PC-3 (cell line): ENCODE measurements at regions not wholly inside any gene's neighbourhood (a gene's known extent, or its start where the extent isn't known, plus 50 kb on each side); places are given as distances from the start of the nearest gene placed in this dataset.

ENCODE experiments used
- EZH2 ChIP-seq: fragments of 300-600 bp; sonication (generic); IDR thresholded peaks from one replicate; pipeline ENCODE4 v1.6.1; 2017; ENCODE audit warnings: antibody characterized with exemption, mild to moderate bottlenecking, low read length; ENCODE audit not compliant: unreplicated experiment
- TF ChIP-seq, protein P1 (sequence below): fragments of 300-600 bp; sonication (generic); conservative IDR thresholded peaks from 2 replicates; pipeline ENCODE4 v1.5.1; 2017; ENCODE audit warnings: antibody characterized with exemption, low read depth, mild to moderate bottlenecking, low read length

DNA sequence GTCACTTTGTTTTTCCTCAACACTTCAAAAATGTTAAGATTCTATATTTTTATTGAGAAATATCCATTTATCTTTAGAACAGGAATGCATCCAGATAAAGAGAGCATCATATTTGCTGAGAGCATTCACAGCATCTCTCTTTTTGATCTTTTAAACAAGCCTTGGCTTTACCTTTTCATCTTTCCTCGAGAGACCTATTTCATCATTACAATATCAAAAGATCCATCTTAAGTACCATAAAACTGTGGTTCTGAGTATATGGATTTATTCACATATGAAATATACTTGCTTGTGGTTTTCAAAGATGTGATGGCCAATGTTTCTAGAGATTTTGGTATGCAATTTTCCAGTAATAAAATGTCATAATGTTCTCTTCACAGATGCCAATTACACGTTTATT lies 1140.9 kb downstream of the GATA3 start:
- TF ChIP-seq EZH2 = no peak
- TF ChIP-seq, protein P1, sequence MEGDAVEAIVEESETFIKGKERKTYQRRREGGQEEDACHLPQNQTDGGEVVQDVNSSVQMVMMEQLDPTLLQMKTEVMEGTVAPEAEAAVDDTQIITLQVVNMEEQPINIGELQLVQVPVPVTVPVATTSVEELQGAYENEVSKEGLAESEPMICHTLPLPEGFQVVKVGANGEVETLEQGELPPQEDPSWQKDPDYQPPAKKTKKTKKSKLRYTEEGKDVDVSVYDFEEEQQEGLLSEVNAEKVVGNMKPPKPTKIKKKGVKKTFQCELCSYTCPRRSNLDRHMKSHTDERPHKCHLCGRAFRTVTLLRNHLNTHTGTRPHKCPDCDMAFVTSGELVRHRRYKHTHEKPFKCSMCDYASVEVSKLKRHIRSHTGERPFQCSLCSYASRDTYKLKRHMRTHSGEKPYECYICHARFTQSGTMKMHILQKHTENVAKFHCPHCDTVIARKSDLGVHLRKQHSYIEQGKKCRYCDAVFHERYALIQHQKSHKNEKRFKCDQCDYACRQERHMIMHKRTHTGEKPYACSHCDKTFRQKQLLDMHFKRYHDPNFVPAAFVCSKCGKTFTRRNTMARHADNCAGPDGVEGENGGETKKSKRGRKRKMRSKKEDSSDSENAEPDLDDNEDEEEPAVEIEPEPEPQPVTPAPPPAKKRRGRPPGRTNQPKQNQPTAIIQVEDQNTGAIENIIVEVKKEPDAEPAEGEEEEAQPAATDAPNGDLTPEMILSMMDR = no peak
